Astrocyte (in vitro differentiated cells and primary cell): ENCODE measurements at regions not wholly inside any gene's neighbourhood (a gene's known extent, or its start where the extent isn't known, plus 50 kb on each side); places are given as distances from the start of the nearest gene placed in this dataset.

ENCODE experiments used
- DNase-seq: peaks from one replicate; pipeline ENCODE4 v3.0.0-alpha.2; 2010; ENCODE audit warnings: low read depth
- FAIRE-seq: peaks from 2 replicates; lab custom pipeline; 2011; peaks lifted over from hg19 to GRCh38; lab: Jason Lieb, UNC
- H2AFZ ChIP-seq: 2 replicates; pipeline ENCODE4 v1.6.0; 2012; ENCODE audit warnings: low read depth, low read length, inconsistent platforms
- H3K27ac ChIP-seq: 2 replicates; pipeline ENCODE4 v1.5.1; 2011; ENCODE audit warnings: low read depth, low read length, inconsistent platforms
- H3K27me3 ChIP-seq: 2 replicates; pipeline ENCODE4 v1.6.0; 2011; ENCODE audit warnings: low read length, inconsistent platforms; ENCODE audit not compliant: insufficient read depth
- H3K36me3 ChIP-seq: 2 replicates; pipeline ENCODE4 v1.5.1; 2011; ENCODE audit warnings: low read length, inconsistent platforms; ENCODE audit not compliant: insufficient read depth
- H3K4me1 ChIP-seq: 2 replicates; pipeline ENCODE4 v1.5.1; 2011; ENCODE audit warnings: low read length, inconsistent platforms; ENCODE audit not compliant: insufficient read depth
- H3K4me2 ChIP-seq: 2 replicates; pipeline ENCODE4 v1.6.0; 2012; ENCODE audit warnings: low read length, inconsistent platforms
- H3K4me3 ChIP-seq: 2 replicates; pipeline ENCODE4 v1.5.1; 2011; ENCODE audit warnings: low read depth, mild to moderate bottlenecking, low read length, inconsistent platforms; ENCODE audit not compliant: insufficient read depth
- H3K79me2 ChIP-seq: 2 replicates; pipeline ENCODE4 v1.6.0; 2012; ENCODE audit warnings: mild to moderate bottlenecking, low read length, inconsistent platforms; ENCODE audit not compliant: insufficient read depth
- H3K9ac ChIP-seq: 2 replicates; pipeline ENCODE4 v1.6.0; 2012; ENCODE audit warnings: mild to moderate bottlenecking, low read length, inconsistent platforms
- H3K9me3 ChIP-seq: 2 replicates; pipeline ENCODE4 v1.5.1; 2012; ENCODE audit warnings: low read depth, mild to moderate bottlenecking, low read length, inconsistent platforms; ENCODE audit not compliant: insufficient read depth
- H4K20me1 ChIP-seq: 2 replicates; pipeline ENCODE4 v1.6.0; 2012; ENCODE audit warnings: low read length, inconsistent platforms; ENCODE audit not compliant: insufficient read depth
- H3K27ac Mint-ChIP-seq: one replicate; pipeline ENCODE4 v1.8.0; 2021; ENCODE audit warnings: mild to moderate bottlenecking, mixed read lengths; ENCODE audit not compliant: unreplicated experiment
- H3K27me3 Mint-ChIP-seq: one replicate; pipeline ENCODE4 v1.8.0; 2021; ENCODE audit warnings: low read depth, mixed read lengths; ENCODE audit not compliant: unreplicated experiment
- H3K36me3 Mint-ChIP-seq: one replicate; pipeline ENCODE4 v1.8.0; 2021; ENCODE audit warnings: low read depth, mixed read lengths; ENCODE audit not compliant: unreplicated experiment
- H3K4me1 Mint-ChIP-seq: one replicate; pipeline ENCODE4 v1.8.0; 2021; ENCODE audit warnings: low read depth, mixed read lengths; ENCODE audit not compliant: unreplicated experiment
- H3K4me3 Mint-ChIP-seq: one replicate; pipeline ENCODE4 v1.8.0; 2021; ENCODE audit warnings: mild to moderate bottlenecking, moderate library complexity, mixed read lengths; ENCODE audit not compliant: unreplicated experiment
- H3K9me3 Mint-ChIP-seq: one replicate; pipeline ENCODE4 v1.8.0; 2021; ENCODE audit warnings: mild to moderate bottlenecking, mixed read lengths; ENCODE audit not compliant: unreplicated experiment
- CTCF ChIP-seq: IDR thresholded peaks from 2 replicates; pipeline ENCODE4 v1.5.1; 2011; ENCODE audit warnings: low read depth, mild to moderate bottlenecking, inconsistent platforms, low read length, moderate library complexity; ENCODE audit not compliant: insufficient read depth
- EZH2 ChIP-seq: IDR thresholded peaks from 2 replicates; pipeline ENCODE4 v1.6.1; 2012; ENCODE audit warnings: mild to moderate bottlenecking, low read length, inconsistent platforms; ENCODE audit not compliant: insufficient read depth

GRCh38 chr3:152047465-152047864, 174.0 kb downstream of the SUCNR1 start:
- no peak overlapping the region for H2AFZ ChIP-seq
- Mint-ChIP-seq H3K4me3 (no peak overlapping the region), H3K9me3 (peaks cover 3% of the 10 kb centered on the region), H3K27ac (no peak overlapping the region), H3K4me1 (peaks cover 13% of the 10 kb centered on the region), H3K36me3 (no peaks in the 10 kb centered on the region), H3K27me3 (no peaks in the 10 kb centered on the region)
- no peaks in the 10 kb centered on the region for H3K27me3 ChIP-seq
- DNase-seq (peak; percentile 53), FAIRE-seq (no peak)
- no peak overlapping the region for H3K4me2 ChIP-seq
- H3K36me3 ChIP-seq = no peaks in the 10 kb centered on the region
- H3K4me3 ChIP-seq = no peak overlapping the region
- TF ChIP-seq CTCF (no peak), EZH2 (no peak)
- no peaks in the 10 kb centered on the region for H3K79me2 ChIP-seq
- no peak overlapping the region for H3K9ac ChIP-seq
- H3K27ac ChIP-seq = no peak overlapping the region
- no peaks in the 10 kb centered on the region for H3K9me3 ChIP-seq
- no peaks in the 10 kb centered on the region for H3K4me1 ChIP-seq
- no peaks in the 10 kb centered on the region for H4K20me1 ChIP-seq

- TF ChIP-seq CTCF (no peak), EZH2 (no peak)
- no peaks in the 10 kb centered on the region for H3K79me2 ChIP-seq
- H2AFZ ChIP-seq = no peak overlapping the region
- peaks cover 13% of the 10 kb centered on the region for H3K4me1 Mint-ChIP-seq
- no peak overlapping the region for H3K9ac ChIP-seq
- H3K4me3 ChIP-seq = no peak overlapping the region
- no peak overlapping the region for H3K27ac ChIP-seq
- DNase-seq = no peak
- peaks cover 3% of the 10 kb centered on the region for H3K9me3 Mint-ChIP-seq
- no peaks in the 10 kb centered on the region for H3K4me1 ChIP-seq
- no peak overlapping the region for H3K27ac Mint-ChIP-seq
- no peak for FAIRE-seq
- no peaks in the 10 kb centered on the region for H3K9me3 ChIP-seq
- no peaks in the 10 kb centered on the region for H3K27me3 ChIP-seq
- no peak overlapping the region for H3K4me2 ChIP-seq
- no peaks in the 10 kb centered on the region for H4K20me1 ChIP-seq
- H3K36me3 Mint-ChIP-seq = no peaks in the 10 kb centered on the region
- no peaks in the 10 kb centered on the region for H3K36me3 ChIP-seq
- no peaks in the 10 kb centered on the region for H3K27me3 Mint-ChIP-seq
- no peak overlapping the region for H3K4me3 Mint-ChIP-seq
These were observed 175.4 kb downstream of the SUCNR1 start for GRCh38 chr3:152048831-152049230.

GRCh38 chr3:152050903-152051302, 177.5 kb downstream of the SUCNR1 start:
- H3K79me2 ChIP-seq = no peaks in the 10 kb centered on the region
- no peak overlapping the region for H3K27ac Mint-ChIP-seq
- H3K9me3 ChIP-seq = no peaks in the 10 kb centered on the region
- H3K4me3 ChIP-seq = no peak overlapping the region
- no peaks in the 10 kb centered on the region for H3K27me3 Mint-ChIP-seq
- FAIRE-seq = no peak
- no peaks in the 10 kb centered on the region for H3K4me1 ChIP-seq
- no peaks in the 10 kb centered on the region for H3K36me3 ChIP-seq
- H3K27me3 ChIP-seq = no peaks in the 10 kb centered on the region
- H3K36me3 Mint-ChIP-seq = no peaks in the 10 kb centered on the region
- no peak overlapping the region for H3K4me2 ChIP-seq
- H3K27ac ChIP-seq = no peak overlapping the region
- no peak for TF ChIP-seq EZH2
- no peak for TF ChIP-seq CTCF
- no peak for DNase-seq
- H3K4me1 Mint-ChIP-seq = peaks cover 13% of the 10 kb centered on the region
- no peak overlapping the region for H2AFZ ChIP-seq
- peaks cover 3% of the 10 kb centered on the region for H3K9me3 Mint-ChIP-seq
- H3K9ac ChIP-seq = no peak overlapping the region
- no peak overlapping the region for H3K4me3 Mint-ChIP-seq
- no peaks in the 10 kb centered on the region for H4K20me1 ChIP-seq
